IMR-90 (cell line): ENCODE measurements at regions not wholly inside any gene's neighbourhood (a gene's known extent, or its start where the extent isn't known, plus 50 kb on each side); places are given as distances from the start of the nearest gene placed in this dataset.

ENCODE experiments used
- BHLHE40 ChIP-seq: fragments of 150-350 bp; IDR thresholded peaks from 2 replicates; pipeline ENCODE4 v1.6.1; 2016; ENCODE audit warnings: mild to moderate bottlenecking, low read depth, low read length
- CEBPB ChIP-seq: IDR thresholded peaks from 2 replicates; pipeline ENCODE4 v1.6.1; 2012; ENCODE audit warnings: low read depth, low read length, improper control_type of control experiment
- FOS ChIP-seq: fragments of 150-350 bp; IDR thresholded peaks from 2 replicates; pipeline ENCODE4 v1.6.1; 2016; ENCODE audit warnings: low read depth, low read length
- MAFK ChIP-seq: IDR thresholded peaks from 2 replicates; pipeline ENCODE4 v1.6.1; 2012; ENCODE audit warnings: low read depth, low read length, improper control_type of control experiment
- MAZ ChIP-seq: IDR thresholded peaks from 2 replicates; pipeline ENCODE4 v1.6.1; 2012; ENCODE audit warnings: low read depth, mild to moderate bottlenecking, low read length, improper control_type of control experiment, moderate library complexity, borderline replicate concordance
- MXI1 ChIP-seq: IDR thresholded peaks from 2 replicates; pipeline ENCODE4 v1.6.1; 2012; ENCODE audit warnings: low read depth, mild to moderate bottlenecking, low read length, moderate library complexity, borderline replicate concordance
- POLR2A ChIP-seq: IDR thresholded peaks from 2 replicates; pipeline ENCODE4 v1.6.1; 2012; ENCODE audit warnings: mild to moderate bottlenecking, low read depth, low read length
- RAD21 ChIP-seq: IDR thresholded peaks from 2 replicates; pipeline ENCODE4 v1.6.1; 2012; ENCODE audit warnings: low read length, improper control_type of control experiment
- RCOR1 ChIP-seq: IDR thresholded peaks from 2 replicates; pipeline ENCODE4 v1.6.1; 2012; ENCODE audit warnings: mild to moderate bottlenecking, low read length, improper control_type of control experiment; ENCODE audit not compliant: insufficient replicate concordance
- RFX5 ChIP-seq: IDR thresholded peaks from 2 replicates; pipeline ENCODE4 v1.8.0; 2012; ENCODE audit warnings: low read depth, mild to moderate bottlenecking, low read length, moderate library complexity
- SMC3 ChIP-seq: fragments of 150-350 bp; IDR thresholded peaks from 2 replicates; pipeline ENCODE4 v1.6.1; 2016; ENCODE audit warnings: low read depth, mild to moderate bottlenecking, antibody characterized with exemption, low read length, moderate library complexity
- USF2 ChIP-seq: fragments of 150-350 bp; IDR thresholded peaks from 2 replicates; pipeline ENCODE4 v1.6.1; 2017; ENCODE audit warnings: mild to moderate bottlenecking, antibody characterized with exemption, low read length, low read depth
- TF ChIP-seq, protein P1 (sequence below): conservative IDR thresholded peaks from 2 replicates; pipeline ENCODE4 v1.5.1; 2012; ENCODE audit warnings: mild to moderate bottlenecking, low read depth, low read length, improper control_type of control experiment
- TF ChIP-seq, protein P2 (sequence below): fragments of 150-350 bp; IDR thresholded peaks from 2 replicates; pipeline ENCODE4 v1.6.1; 2016; ENCODE audit warnings: low read depth, mild to moderate bottlenecking, low read length, moderate library complexity, borderline replicate concordance

DNA sequence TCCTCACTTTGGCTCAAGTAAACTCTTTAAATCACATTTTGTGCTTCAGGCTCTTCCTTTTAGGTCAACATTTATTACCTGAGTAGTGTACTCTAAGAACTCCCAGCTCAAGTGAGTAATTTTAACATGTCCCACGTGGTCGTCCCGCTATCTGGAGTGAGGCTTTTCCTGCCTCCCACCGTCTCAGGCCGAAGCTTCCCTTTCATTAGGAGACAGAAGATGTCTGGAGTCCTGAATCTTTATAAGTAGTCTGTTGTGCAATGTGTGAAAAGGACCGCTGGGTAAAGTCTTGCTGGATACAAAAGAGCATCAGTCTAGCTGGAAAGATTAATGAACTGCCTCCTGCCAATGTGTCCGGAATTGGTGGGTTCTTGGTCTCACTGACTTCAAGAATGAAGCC, 117.7 kb upstream of the NEIL3 start:
- TF ChIP-seq, protein P1, sequence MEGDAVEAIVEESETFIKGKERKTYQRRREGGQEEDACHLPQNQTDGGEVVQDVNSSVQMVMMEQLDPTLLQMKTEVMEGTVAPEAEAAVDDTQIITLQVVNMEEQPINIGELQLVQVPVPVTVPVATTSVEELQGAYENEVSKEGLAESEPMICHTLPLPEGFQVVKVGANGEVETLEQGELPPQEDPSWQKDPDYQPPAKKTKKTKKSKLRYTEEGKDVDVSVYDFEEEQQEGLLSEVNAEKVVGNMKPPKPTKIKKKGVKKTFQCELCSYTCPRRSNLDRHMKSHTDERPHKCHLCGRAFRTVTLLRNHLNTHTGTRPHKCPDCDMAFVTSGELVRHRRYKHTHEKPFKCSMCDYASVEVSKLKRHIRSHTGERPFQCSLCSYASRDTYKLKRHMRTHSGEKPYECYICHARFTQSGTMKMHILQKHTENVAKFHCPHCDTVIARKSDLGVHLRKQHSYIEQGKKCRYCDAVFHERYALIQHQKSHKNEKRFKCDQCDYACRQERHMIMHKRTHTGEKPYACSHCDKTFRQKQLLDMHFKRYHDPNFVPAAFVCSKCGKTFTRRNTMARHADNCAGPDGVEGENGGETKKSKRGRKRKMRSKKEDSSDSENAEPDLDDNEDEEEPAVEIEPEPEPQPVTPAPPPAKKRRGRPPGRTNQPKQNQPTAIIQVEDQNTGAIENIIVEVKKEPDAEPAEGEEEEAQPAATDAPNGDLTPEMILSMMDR, result no peak
- TF ChIP-seq RAD21 (no peak), POLR2A (no peak), FOS (no peak), BHLHE40 (no peak), MAZ (no peak), RCOR1 (no peak), USF2 (no peak), RFX5 (no peak), MAFK (no peak), MXI1 (no peak), SMC3 (no peak), CEBPB (no peak)
- TF ChIP-seq, protein P2, sequence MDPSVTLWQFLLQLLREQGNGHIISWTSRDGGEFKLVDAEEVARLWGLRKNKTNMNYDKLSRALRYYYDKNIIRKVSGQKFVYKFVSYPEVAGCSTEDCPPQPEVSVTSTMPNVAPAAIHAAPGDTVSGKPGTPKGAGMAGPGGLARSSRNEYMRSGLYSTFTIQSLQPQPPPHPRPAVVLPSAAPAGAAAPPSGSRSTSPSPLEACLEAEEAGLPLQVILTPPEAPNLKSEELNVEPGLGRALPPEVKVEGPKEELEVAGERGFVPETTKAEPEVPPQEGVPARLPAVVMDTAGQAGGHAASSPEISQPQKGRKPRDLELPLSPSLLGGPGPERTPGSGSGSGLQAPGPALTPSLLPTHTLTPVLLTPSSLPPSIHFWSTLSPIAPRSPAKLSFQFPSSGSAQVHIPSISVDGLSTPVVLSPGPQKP, result no peak
